ENCODE measurements at regions not wholly inside any gene's neighbourhood (a gene's known extent, or its start where the extent isn't known, plus 50 kb on each side); places are given as distances from the start of the nearest gene placed in this dataset.

DNA sequence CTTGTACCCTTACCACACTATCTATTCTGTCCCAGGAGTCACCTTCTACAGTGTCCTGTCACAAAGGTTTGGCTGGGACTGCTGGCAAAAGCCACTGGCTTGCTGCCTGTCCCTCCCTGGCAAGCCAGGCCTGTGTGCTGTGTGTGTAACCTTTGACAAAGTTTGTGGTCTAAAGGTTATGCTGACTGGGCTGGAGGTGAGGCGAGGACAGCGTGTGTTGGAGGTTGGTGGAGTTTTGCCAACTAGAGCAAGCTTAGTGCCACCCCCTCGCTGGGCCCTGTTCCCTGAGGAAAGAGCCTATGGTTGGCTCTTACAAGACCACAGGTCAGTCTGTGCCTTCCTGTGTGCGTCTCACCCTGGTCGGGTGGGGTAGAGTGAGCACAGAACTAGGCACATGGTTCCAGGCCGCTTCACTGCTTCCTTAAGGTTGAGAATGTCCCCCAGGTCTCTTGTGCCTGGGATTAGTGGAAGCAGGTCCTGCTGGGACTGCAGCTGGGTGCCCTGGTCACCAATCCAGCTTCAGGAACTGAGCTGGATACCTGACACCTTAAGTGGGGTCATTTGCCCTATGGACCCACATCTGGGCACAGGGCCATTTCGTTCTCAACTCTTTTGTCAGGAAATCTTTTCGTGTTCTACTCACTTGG is 152.2 kb downstream of the GADD45G start:
- H3K4me3 ChIP-seq (ENCODE audit: low read length): no peak overlapping the region
- TF ChIP-seq CTCF (IDR thresholded peaks at IDR 0.05; ENCODE audit: low read length) (no peak), EZH2phosphoT487 (IDR thresholded peaks at IDR 0.05; ENCODE audit: low read length) (no peak), EZH2 (optimal IDR thresholded peaks at IDR 0.05; ENCODE audit: low read depth, low read length) (no peak)
- DNase-seq: no peak
- no peaks in the 10 kb centered on the region for H3K79me2 ChIP-seq (ENCODE audit: low read length)
- H3K4me1 ChIP-seq (ENCODE audit: low read length): no peaks in the 10 kb centered on the region
- no peaks in the 10 kb centered on the region for H3K9me3 ChIP-seq (replicated peaks; ENCODE audit: insufficient read depth, low read length)
- H3K27ac ChIP-seq (ENCODE audit: low read length): no peak overlapping the region
- H2AFZ ChIP-seq (ENCODE audit: low read length): no peak overlapping the region
- H3K9me2 ChIP-seq (replicated peaks; ENCODE audit: insufficient read depth, low read length): no peaks in the 10 kb centered on the region
- H3K4me2 ChIP-seq (ENCODE audit: low read depth, low read length): no peak overlapping the region
- no peaks in the 10 kb centered on the region for H3K36me3 ChIP-seq (replicated peaks; ENCODE audit: insufficient read depth, low read length)
- H3K27me3 ChIP-seq (replicated peaks; ENCODE audit: insufficient read depth, low read length): no peaks in the 10 kb centered on the region
- no peaks in the 10 kb centered on the region for H3F3A ChIP-seq (ENCODE audit: insufficient read depth, low read length)
- no peak overlapping the region for H3K9ac ChIP-seq (ENCODE audit: low read length)
- H4K20me1 ChIP-seq (ENCODE audit: insufficient read depth, low read length): no peaks in the 10 kb centered on the region

DNA sequence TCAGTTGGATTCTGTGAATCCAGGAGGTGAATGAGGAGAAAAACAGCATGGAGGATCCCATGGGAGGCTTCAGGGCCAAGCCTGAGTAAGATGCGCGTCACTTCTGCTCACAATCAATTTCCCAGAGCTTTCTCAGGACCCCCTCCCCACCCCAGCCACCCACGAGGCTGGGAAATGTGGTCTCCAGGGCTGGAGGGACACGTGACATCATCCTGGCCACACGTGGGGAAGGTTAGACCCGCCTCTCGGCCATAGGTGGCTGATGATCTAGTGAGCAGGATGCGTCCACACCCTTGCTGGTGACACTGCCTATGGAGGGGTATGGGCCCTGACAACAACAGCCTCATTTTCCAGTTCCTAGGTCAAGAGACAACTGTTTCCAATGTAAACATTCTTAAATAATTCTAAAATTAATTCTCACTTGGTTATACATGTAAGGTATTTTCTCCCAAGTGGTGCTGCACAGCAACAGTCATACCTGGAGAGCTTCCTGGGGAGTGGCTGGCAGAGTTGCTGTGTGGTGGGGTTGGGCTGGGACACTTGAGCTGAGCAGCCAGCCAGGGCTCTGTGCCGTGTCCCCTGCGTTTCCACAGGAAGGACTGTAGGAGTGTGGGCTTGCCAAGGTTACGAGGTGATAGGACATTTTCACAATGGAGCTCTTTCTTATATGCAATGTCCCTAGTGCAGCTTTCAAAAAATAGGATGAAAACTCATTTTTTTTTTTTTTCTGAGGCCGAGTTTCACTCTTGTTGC is 153.1 kb downstream of the GADD45G start:
- Histone ChIP-seq H3K27me3 (replicated peaks; ENCODE audit: insufficient read depth, low read length) (no peaks in the 10 kb centered on the region), H3K9ac (ENCODE audit: low read length) (no peak overlapping the region), H2AFZ (ENCODE audit: low read length) (no peak overlapping the region), H3K4me3 (ENCODE audit: low read length) (no peak overlapping the region), H3K36me3 (replicated peaks; ENCODE audit: insufficient read depth, low read length) (no peaks in the 10 kb centered on the region), H3K4me1 (ENCODE audit: low read length) (no peaks in the 10 kb centered on the region), H4K20me1 (ENCODE audit: insufficient read depth, low read length) (no peaks in the 10 kb centered on the region), H3K4me2 (ENCODE audit: low read depth, low read length) (no peak overlapping the region), H3K79me2 (ENCODE audit: low read length) (no peaks in the 10 kb centered on the region), H3K9me2 (replicated peaks; ENCODE audit: insufficient read depth, low read length) (no peaks in the 10 kb centered on the region), H3F3A (ENCODE audit: insufficient read depth, low read length) (no peaks in the 10 kb centered on the region), H3K9me3 (replicated peaks; ENCODE audit: insufficient read depth, low read length) (no peaks in the 10 kb centered on the region), H3K27ac (ENCODE audit: low read length) (no peak overlapping the region)
- TF ChIP-seq EZH2phosphoT487 (IDR thresholded peaks at IDR 0.05; ENCODE audit: low read length) (no peak), EZH2 (optimal IDR thresholded peaks at IDR 0.05; ENCODE audit: low read depth, low read length) (no peak), CTCF (IDR thresholded peaks at IDR 0.05; ENCODE audit: low read length) (no peak)
- no peak for DNase-seq

GRCh38 chr9:89759572-89759971 is 154.8 kb downstream of the GADD45G start:
- Histone ChIP-seq H3K9me3 (replicated peaks; ENCODE audit: insufficient read depth, low read length) (no peaks in the 10 kb centered on the region), H3K36me3 (replicated peaks; ENCODE audit: insufficient read depth, low read length) (no peaks in the 10 kb centered on the region), H3K9me2 (replicated peaks; ENCODE audit: insufficient read depth, low read length) (no peaks in the 10 kb centered on the region), H3K4me3 (ENCODE audit: low read length) (no peak overlapping the region), H3K9ac (ENCODE audit: low read length) (no peak overlapping the region), H3K4me2 (ENCODE audit: low read depth, low read length) (no peak overlapping the region), H3K4me1 (ENCODE audit: low read length) (no peaks in the 10 kb centered on the region), H3F3A (ENCODE audit: insufficient read depth, low read length) (no peaks in the 10 kb centered on the region), H4K20me1 (ENCODE audit: insufficient read depth, low read length) (no peaks in the 10 kb centered on the region), H3K27ac (ENCODE audit: low read length) (no peak overlapping the region), H2AFZ (ENCODE audit: low read length) (no peak overlapping the region), H3K79me2 (ENCODE audit: low read length) (no peaks in the 10 kb centered on the region), H3K27me3 (replicated peaks; ENCODE audit: insufficient read depth, low read length) (no peaks in the 10 kb centered on the region)
- DNase-seq: no peak
- TF ChIP-seq CTCF (IDR thresholded peaks at IDR 0.05; ENCODE audit: low read length): no peak
